ENCODE measurements at regions not wholly inside any gene's neighbourhood (a gene's known extent, or its start where the extent isn't known, plus 50 kb on each side); places are given as distances from the start of the nearest gene placed in this dataset.
A peak's percentile ranks its signal among the peaks of the same experiment; 100 is the strongest.

DNA sequence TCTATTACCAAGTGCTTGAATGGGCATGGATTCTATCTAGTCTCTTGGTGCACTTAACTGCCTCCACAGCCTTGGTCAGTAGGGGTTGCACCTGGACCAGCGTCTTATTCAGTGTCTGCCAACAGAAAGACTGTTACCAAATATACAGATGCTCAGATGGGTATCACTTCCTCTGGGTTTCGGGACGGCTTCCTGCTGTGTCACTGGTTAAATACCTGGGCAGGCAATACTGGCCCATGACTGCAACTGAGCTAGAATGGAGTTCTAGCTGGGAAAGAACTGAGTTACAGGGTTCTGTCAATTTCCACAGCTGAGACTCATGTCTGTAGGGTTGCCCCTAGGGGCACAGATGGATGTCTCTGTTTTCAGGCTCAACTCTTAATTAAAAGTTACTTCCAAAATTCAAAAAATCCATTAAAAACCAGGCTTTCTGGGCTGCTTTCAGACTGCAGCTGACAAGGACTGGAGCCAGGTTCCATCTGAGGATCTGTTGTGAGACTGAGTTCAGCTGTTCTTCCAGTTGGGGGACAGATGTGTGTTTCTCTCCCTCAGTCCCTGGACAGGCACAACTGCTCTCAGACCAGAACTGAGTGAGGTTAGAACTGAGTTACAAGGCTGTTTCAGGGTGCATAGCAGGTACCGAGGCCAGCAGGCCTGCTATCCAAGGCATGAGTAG, 789.6 kb upstream of the SLC8A1 start:
- H3K4me3 ChIP-seq (ENCODE audit: low read depth, low read length): no peak overlapping the region
- DNase-seq (ENCODE audit: low read depth): peak; percentile 15
- TF ChIP-seq, protein P1, sequence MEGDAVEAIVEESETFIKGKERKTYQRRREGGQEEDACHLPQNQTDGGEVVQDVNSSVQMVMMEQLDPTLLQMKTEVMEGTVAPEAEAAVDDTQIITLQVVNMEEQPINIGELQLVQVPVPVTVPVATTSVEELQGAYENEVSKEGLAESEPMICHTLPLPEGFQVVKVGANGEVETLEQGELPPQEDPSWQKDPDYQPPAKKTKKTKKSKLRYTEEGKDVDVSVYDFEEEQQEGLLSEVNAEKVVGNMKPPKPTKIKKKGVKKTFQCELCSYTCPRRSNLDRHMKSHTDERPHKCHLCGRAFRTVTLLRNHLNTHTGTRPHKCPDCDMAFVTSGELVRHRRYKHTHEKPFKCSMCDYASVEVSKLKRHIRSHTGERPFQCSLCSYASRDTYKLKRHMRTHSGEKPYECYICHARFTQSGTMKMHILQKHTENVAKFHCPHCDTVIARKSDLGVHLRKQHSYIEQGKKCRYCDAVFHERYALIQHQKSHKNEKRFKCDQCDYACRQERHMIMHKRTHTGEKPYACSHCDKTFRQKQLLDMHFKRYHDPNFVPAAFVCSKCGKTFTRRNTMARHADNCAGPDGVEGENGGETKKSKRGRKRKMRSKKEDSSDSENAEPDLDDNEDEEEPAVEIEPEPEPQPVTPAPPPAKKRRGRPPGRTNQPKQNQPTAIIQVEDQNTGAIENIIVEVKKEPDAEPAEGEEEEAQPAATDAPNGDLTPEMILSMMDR (IDR thresholded peaks at IDR 0.05; ENCODE audit: insufficient read depth, low read depth, low read length, missing control alignments): no peak

DNA sequence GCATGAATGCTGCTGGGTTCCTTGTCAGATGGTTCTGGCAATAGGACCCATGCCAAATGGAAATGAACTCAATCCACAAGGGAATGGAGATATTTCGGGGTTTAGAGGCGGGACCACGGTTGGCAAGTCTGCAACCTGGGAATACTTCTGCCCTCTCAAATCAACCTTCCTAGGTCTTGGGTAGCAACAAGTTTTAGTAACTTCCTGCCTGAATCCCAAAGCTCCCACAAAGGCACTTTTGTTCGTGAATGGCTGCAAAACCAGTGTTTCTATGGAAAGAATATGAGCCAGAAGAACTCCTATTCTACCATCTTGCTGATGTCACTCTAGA, 790.1 kb upstream of the SLC8A1 start:
- DNase-seq (ENCODE audit: low read depth): no peak
- no peak overlapping the region for H3K4me3 ChIP-seq (ENCODE audit: low read depth, low read length)
- TF ChIP-seq, protein P1 (IDR thresholded peaks at IDR 0.05; ENCODE audit: insufficient read depth, low read depth, low read length, missing control alignments): no peak

- DNase-seq (ENCODE audit: low read depth): no peak
Observed at GRCh38 chr2:41267929-41268659, 779.7 kb upstream of the PKDCC start.

DNA sequence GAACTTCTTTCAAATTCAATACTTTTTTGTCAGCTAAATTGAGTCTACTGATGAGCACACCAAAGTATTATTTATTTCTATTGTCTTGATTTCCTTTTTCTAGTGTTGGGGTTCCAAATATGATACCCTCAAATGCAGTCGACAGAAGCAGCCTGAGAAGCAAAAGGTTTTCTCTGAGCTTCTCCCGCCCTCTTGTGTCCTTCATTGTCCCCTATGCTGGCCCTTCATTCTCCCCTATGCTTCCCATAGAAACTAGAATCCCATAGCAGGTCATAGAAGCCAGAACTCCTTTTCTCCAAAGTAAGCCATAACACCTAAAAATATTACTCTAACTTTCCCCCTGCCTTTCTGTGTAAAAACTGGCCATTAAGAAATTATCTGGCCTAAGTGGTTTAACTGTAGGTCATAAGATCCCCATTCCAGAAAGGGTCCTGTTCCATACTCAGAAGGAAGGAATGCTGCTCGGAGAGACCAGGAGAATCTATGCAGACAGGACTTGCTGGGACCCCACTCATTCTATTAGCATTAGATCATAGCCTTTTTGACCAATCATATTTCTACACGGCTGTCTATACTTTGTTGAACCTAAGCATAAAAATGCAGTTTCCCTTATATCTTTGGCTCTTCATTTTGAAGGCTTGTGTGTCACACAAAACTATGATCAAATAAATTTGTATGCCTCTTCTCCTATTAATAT, 764.6 kb upstream of the PKDCC start:
- no peak overlapping the region for H3K4me3 ChIP-seq (ENCODE audit: low read depth, low read length)
- TF ChIP-seq, protein P1 (IDR thresholded peaks at IDR 0.05; ENCODE audit: insufficient read depth, low read depth, low read length, missing control alignments): no peak
- DNase-seq (ENCODE audit: low read depth): no peak

More at GRCh38 chr2:41267929-41268659, 779.7 kb upstream of the PKDCC start:
- no peak overlapping the region for H3K4me3 ChIP-seq (ENCODE audit: low read depth, low read length)
- TF ChIP-seq, protein P1 (IDR thresholded peaks at IDR 0.05; ENCODE audit: insufficient read depth, low read depth, low read length, missing control alignments): no peak

DNA sequence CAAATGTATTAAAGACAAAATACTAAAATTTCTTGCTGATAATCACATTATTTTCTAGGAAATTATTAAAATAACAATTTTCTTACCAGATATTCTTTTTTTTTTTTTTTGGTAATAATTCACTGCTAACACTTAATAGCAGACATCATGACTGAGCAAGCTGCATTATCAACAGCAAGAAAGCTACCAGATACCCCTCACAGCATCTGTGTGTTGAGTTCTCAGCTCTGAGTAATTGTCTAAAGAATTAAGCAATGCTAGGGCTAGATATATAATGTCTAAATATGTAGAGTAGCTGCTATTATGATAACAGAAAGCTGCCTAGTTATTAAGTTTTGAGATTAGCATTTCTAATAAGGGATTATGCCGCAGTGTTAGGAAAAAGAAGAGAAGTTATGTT, 754.3 kb upstream of the PKDCC start:
- H3K4me3 ChIP-seq (ENCODE audit: low read depth, low read length): no peak overlapping the region
- TF ChIP-seq, protein P1 (IDR thresholded peaks at IDR 0.05; ENCODE audit: insufficient read depth, low read depth, low read length, missing control alignments): no peak
- DNase-seq (ENCODE audit: low read depth): no peak

GRCh38 chr2:41294331-41294730, 753.5 kb upstream of the PKDCC start:
- TF ChIP-seq, protein P1 (IDR thresholded peaks at IDR 0.05; ENCODE audit: insufficient read depth, low read depth, low read length, missing control alignments): no peak
- DNase-seq (ENCODE audit: low read depth): no peak
- no peak overlapping the region for H3K4me3 ChIP-seq (ENCODE audit: low read depth, low read length)

Measured in GM12865 (cell line).